Fibroblast of the aortic adventitia (primary cell): ENCODE measurements at regions not wholly inside any gene's neighbourhood (a gene's known extent, or its start where the extent isn't known, plus 50 kb on each side); places are given as distances from the start of the nearest gene placed in this dataset.

Experiments used
- DNase-seq: peaks from one replicate; pipeline ENCODE4 v3.0.0-alpha.2; 2010; ENCODE audit warnings: low read depth
- H3K4me3 ChIP-seq: 2 replicates; pipeline ENCODE4 v1.5.1; 2011; ENCODE audit warnings: low read depth, mild to moderate bottlenecking, control low read depth, low read length, moderate library complexity
- CTCF ChIP-seq: IDR thresholded peaks from 2 replicates; pipeline ENCODE4 v1.5.1; 2011; ENCODE audit warnings: mild to moderate bottlenecking, low read length, control low read depth, inconsistent platforms; ENCODE audit not compliant: insufficient read depth

- no peak for DNase-seq
- no peak for TF ChIP-seq CTCF
- no peak overlapping the region for H3K4me3 ChIP-seq
Measured at GRCh38 chr16:13554643-13555042, 365.3 kb upstream of the ERCC4 start.

GRCh38 chr16:13557418-13557817 lies 362.5 kb upstream of the ERCC4 start:
- no peak overlapping the region for H3K4me3 ChIP-seq
- DNase-seq, result no peak
- no peak for TF ChIP-seq CTCF

GRCh38 chr16:13558752-13559151 lies 361.2 kb upstream of the ERCC4 start:
- no peak for TF ChIP-seq CTCF
- DNase-seq, result no peak
- H3K4me3 ChIP-seq, result no peak overlapping the region

- TF ChIP-seq CTCF, result no peak
Measured at GRCh38 chr16:13559624-13560023, 360.3 kb upstream of the ERCC4 start.

GRCh38 chr16:13560151-13560550 lies 359.8 kb upstream of the ERCC4 start:
- no peak for TF ChIP-seq CTCF
- H3K4me3 ChIP-seq, result no peak overlapping the region
- DNase-seq, result no peak

More at GRCh38 chr16:13559624-13560023, 360.3 kb upstream of the ERCC4 start:
- no peak for DNase-seq
- H3K4me3 ChIP-seq, result no peak overlapping the region

- no peak for TF ChIP-seq CTCF
- no peak overlapping the region for H3K4me3 ChIP-seq
- no peak for DNase-seq
Measured at GRCh38 chr16:13561291-13562070, 358.5 kb upstream of the ERCC4 start.

- H3K4me3 ChIP-seq, result no peak overlapping the region
Measured at GRCh38 chr16:13568803-13569202, 351.2 kb upstream of the ERCC4 start.

More at GRCh38 chr16:13568803-13569202, 351.2 kb upstream of the ERCC4 start:
- TF ChIP-seq CTCF, result no peak
- DNase-seq, result no peak
